ENCODE measurements at regions not wholly inside any gene's neighbourhood (a gene's known extent, or its start where the extent isn't known, plus 50 kb on each side); places are given as distances from the start of the nearest gene placed in this dataset.

DNA sequence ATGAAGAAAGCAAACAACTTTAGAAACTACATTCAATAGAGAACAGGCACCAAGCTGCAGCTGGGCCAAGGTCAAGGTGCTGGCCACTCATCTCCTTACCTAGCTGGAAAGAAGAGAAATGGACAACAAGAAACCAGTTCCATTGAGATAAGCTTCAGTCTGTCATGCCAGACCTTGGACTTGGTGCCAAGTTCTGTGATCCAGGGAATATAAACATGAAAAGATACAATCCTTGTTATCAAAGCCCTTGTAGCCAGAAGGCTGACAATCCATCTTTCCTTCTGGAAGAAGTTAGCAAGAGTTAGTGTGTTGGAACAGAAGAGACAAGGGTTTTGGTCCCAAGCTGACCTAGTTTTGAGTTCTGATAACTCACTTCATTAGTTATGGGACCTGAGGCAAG is 227.5 kb downstream of the ACTL7B start:
- TF ChIP-seq, protein P1, sequence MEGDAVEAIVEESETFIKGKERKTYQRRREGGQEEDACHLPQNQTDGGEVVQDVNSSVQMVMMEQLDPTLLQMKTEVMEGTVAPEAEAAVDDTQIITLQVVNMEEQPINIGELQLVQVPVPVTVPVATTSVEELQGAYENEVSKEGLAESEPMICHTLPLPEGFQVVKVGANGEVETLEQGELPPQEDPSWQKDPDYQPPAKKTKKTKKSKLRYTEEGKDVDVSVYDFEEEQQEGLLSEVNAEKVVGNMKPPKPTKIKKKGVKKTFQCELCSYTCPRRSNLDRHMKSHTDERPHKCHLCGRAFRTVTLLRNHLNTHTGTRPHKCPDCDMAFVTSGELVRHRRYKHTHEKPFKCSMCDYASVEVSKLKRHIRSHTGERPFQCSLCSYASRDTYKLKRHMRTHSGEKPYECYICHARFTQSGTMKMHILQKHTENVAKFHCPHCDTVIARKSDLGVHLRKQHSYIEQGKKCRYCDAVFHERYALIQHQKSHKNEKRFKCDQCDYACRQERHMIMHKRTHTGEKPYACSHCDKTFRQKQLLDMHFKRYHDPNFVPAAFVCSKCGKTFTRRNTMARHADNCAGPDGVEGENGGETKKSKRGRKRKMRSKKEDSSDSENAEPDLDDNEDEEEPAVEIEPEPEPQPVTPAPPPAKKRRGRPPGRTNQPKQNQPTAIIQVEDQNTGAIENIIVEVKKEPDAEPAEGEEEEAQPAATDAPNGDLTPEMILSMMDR (IDR thresholded peaks at IDR 0.05) = no peak
- no peak for TF ChIP-seq EP300 (IDR thresholded peaks at IDR 0.05)
- TF ChIP-seq POLR2A (IDR thresholded peaks at IDR 0.05) = no peak
